ENCODE measurements at regions not wholly inside any gene's neighbourhood (a gene's known extent, or its start where the extent isn't known, plus 50 kb on each side); places are given as distances from the start of the nearest gene placed in this dataset.
"Not testable (repeated sequence)": the region's sequence is repeated elsewhere in the genome, so short reads cannot be mapped to it uniquely, and the experiment has no call there.

- DNase-seq = peak; percentile 39
- Mint-ChIP-seq H3K9me3 (no peaks in the 10 kb centered on the region), H3K36me3 (ENCODE audit: low read depth) (no peaks in the 10 kb centered on the region), H3K27ac (no peak overlapping the region), H3K4me1 (peaks cover 12% of the 10 kb centered on the region), H3K4me3 (no peak overlapping the region), H3K27me3 (peaks cover 20% of the 10 kb centered on the region)
- CTCF ChIA-PET = interaction anchor here (0.7 to 1.4 kb wide), 3 partner anchors 15 to 210 kb away, joined by 3 read pairs; no protein-coding TSS in a partner anchor
- peak; percentile 86 for TF ChIP-seq CTCF (IDR thresholded peaks at IDR 0.05)
- intact Hi-C loops (cut with micrococcal nuclease) = loop anchor here (1.0 kb wide), 2 partner anchors 14 to 112 kb away; no protein-coding TSS in a partner anchor
- peak; percentile 100 for ATAC-seq (ENCODE audit: low read depth)
- POLR2A ChIA-PET = no interaction called here
Measured at GRCh38 chr14:99995700-99996356, 69.4 kb upstream of the EVL start.

GRCh38 chr14:99996951-99997571 lies 68.2 kb upstream of the EVL start:
- Mint-ChIP-seq H3K36me3 (ENCODE audit: low read depth) (no peaks in the 10 kb centered on the region), H3K27ac (no peak overlapping the region), H3K4me3 (no peak overlapping the region), H3K4me1 (peaks cover 12% of the 10 kb centered on the region), H3K27me3 (peaks cover 21% of the 10 kb centered on the region), H3K9me3 (no peaks in the 10 kb centered on the region)
- CTCF ChIA-PET = interaction anchor here (1.4 to 2.0 kb wide), 3 partner anchors 14 to 111 kb away, joined by 3 to 7 read pairs (median 5); no protein-coding TSS in a partner anchor
- intact Hi-C loops (cut with micrococcal nuclease) = no loop called here
- POLR2A ChIA-PET = no interaction called here
- TF ChIP-seq CTCF (IDR thresholded peaks at IDR 0.05) = no peak
- DNase-seq (no peak), ATAC-seq (ENCODE audit: low read depth) (no peak)

- intact Hi-C loops (cut with micrococcal nuclease); POLR2A ChIA-PET: not testable (repeated sequence)
Measured at GRCh38 chr14:100000398-100000797, 64.8 kb upstream of the EVL start.

GRCh38 chr14:100004392-100004791 lies 60.8 kb upstream of the EVL start:
- no peak for TF ChIP-seq CTCF (IDR thresholded peaks at IDR 0.05)
- peaks cover 2% of the 10 kb centered on the region for H3K9me3 Mint-ChIP-seq

More at GRCh38 chr14:100000398-100000797, 64.8 kb upstream of the EVL start:
- ATAC-seq (ENCODE audit: low read depth); H3K4me1 Mint-ChIP-seq; H3K36me3 Mint-ChIP-seq (ENCODE audit: low read depth); DNase-seq; H3K27me3 Mint-ChIP-seq; H3K9me3 Mint-ChIP-seq; CTCF ChIA-PET; H3K4me3 Mint-ChIP-seq; H3K27ac Mint-ChIP-seq: not testable (repeated sequence)

GRCh38 chr14:100007254-100007653 lies 58.0 kb upstream of the EVL start:
- Mint-ChIP-seq H3K27ac (no peak overlapping the region), H3K36me3 (ENCODE audit: low read depth) (peaks cover 2% of the 10 kb centered on the region), H3K9me3 (peaks cover 2% of the 10 kb centered on the region), H3K4me1 (peaks cover 2% of the 10 kb centered on the region), H3K4me3 (no peak overlapping the region), H3K27me3 (no peaks in the 10 kb centered on the region)
- ATAC-seq (ENCODE audit: low read depth) (no peak), DNase-seq (no peak)
- TF ChIP-seq CTCF (IDR thresholded peaks at IDR 0.05) = no peak
- CTCF ChIA-PET = no interaction called here
- intact Hi-C loops (cut with micrococcal nuclease) = no loop called here
- POLR2A ChIA-PET = no interaction called here

More at GRCh38 chr14:100004392-100004791, 60.8 kb upstream of the EVL start:
- ATAC-seq (ENCODE audit: low read depth) (no peak), DNase-seq (no peak)
- Mint-ChIP-seq H3K27ac (no peak overlapping the region), H3K27me3 (peaks cover 5% of the 10 kb centered on the region), H3K4me1 (peaks cover 2% of the 10 kb centered on the region), H3K4me3 (no peak overlapping the region), H3K36me3 (ENCODE audit: low read depth) (peaks cover 2% of the 10 kb centered on the region)
- ChIA-PET CTCF (no interaction called here), POLR2A (no interaction called here)
- intact Hi-C loops (cut with micrococcal nuclease) = no loop called here

GRCh38 chr14:100009802-100010201 lies 55.4 kb upstream of the EVL start:
- CTCF ChIA-PET; POLR2A ChIA-PET; DNase-seq; H3K36me3 Mint-ChIP-seq (ENCODE audit: low read depth); H3K4me3 Mint-ChIP-seq; H3K4me1 Mint-ChIP-seq; intact Hi-C loops (cut with micrococcal nuclease); ATAC-seq (ENCODE audit: low read depth); H3K27ac Mint-ChIP-seq; H3K9me3 Mint-ChIP-seq; H3K27me3 Mint-ChIP-seq: not testable (repeated sequence)

All from activated B cell treated with CpG ODN at 0.5 μM for 24 hours (primary cell).